CD14-positive monocyte (primary cell): ENCODE measurements at regions not wholly inside any gene's neighbourhood (a gene's known extent, or its start where the extent isn't known, plus 50 kb on each side); places are given as distances from the start of the nearest gene placed in this dataset.

Source experiments
- DNase-seq, 3 donors: peaks; one replicate each; pipeline ENCODE4 v3.0.0-alpha.2; 2011 to 2022
- H2AFZ ChIP-seq: 2 replicates; pipeline ENCODE4 v1.6.0; 2012; ENCODE audit warnings: mild to moderate bottlenecking, low read depth, low read length, inconsistent platforms; ENCODE audit not compliant: insufficient read depth, poor library complexity, severe bottlenecking
- H3K27ac ChIP-seq, 2 donors: 1 replicate in 1 of 2; 2 replicates in 1 of 2; pipeline ENCODE4 v1.5.1; 2012 to 2013; ENCODE audit warnings: low read length in 2 of 2, control low read depth in 1 of 2, inconsistent platforms in 1 of 2, low read depth in 1 of 2, mild to moderate bottlenecking in 1 of 2
- H3K27me3 ChIP-seq, 2 donors: one replicate each; pipeline versions ENCODE4 v1.6.0 to v1.6.1; 2011 to 2013; ENCODE audit warnings: low read length in 2 of 2; ENCODE audit not compliant: control insufficient read depth in 2 of 2, insufficient read depth in 2 of 2
- H3K36me3 ChIP-seq, 2 donors: replicated peaks in 1 of 2; 1 replicate in 1 of 2; 2 replicates in 1 of 2; pipeline versions ENCODE4 v1.5.1 to v1.6.1; 2012 to 2013; ENCODE audit warnings: low read length in 2 of 2, control low read depth in 1 of 2, inconsistent platforms in 1 of 2, mild to moderate bottlenecking in 1 of 2; ENCODE audit not compliant: insufficient read depth in 2 of 2, control insufficient read depth in 1 of 2
- H3K4me1 ChIP-seq, 2 donors: 1 replicate in 1 of 2; 2 replicates in 1 of 2; pipeline versions ENCODE4 v1.5.1 to v1.6.1; 2012 to 2013; ENCODE audit warnings: low read length in 2 of 2, control low read depth in 1 of 2, inconsistent platforms in 1 of 2, mild to moderate bottlenecking in 1 of 2, moderate library complexity in 1 of 2; ENCODE audit not compliant: insufficient read depth in 2 of 2, control insufficient read depth in 1 of 2
- H3K4me2 ChIP-seq: replicated peaks from 2 replicates; pipeline ENCODE3; 2012; ENCODE audit warnings: low read length, moderate library complexity, mild to moderate bottlenecking; ENCODE audit not compliant: poor library complexity, severe bottlenecking; ENCODE audit errors: extremely low read depth
- H3K4me3 ChIP-seq, 3 experiments: fragments of 200-600 bp in 1 of 3; sonication (generic) in 1 of 3; replicated peaks in 1 of 3; 1 replicate in 2 of 3; 2 replicates in 1 of 3; pipeline ENCODE4 v1.5.1; 2011 to 2013; ENCODE audit warnings: low read length in 3 of 3, mild to moderate bottlenecking in 3 of 3, control low read depth in 2 of 3, low read depth in 2 of 3, inconsistent platforms in 1 of 3, moderate library complexity in 1 of 3
- H3K79me2 ChIP-seq: 2 replicates; pipeline ENCODE4 v1.6.0; 2012; ENCODE audit warnings: mild to moderate bottlenecking, control low read depth, inconsistent platforms, low read length, moderate library complexity; ENCODE audit not compliant: insufficient read depth
- H3K9ac ChIP-seq: 2 replicates; pipeline ENCODE4 v1.6.0; 2017; ENCODE audit warnings: low read length, mild to moderate bottlenecking; ENCODE audit not compliant: insufficient read depth, poor library complexity, severe bottlenecking
- H3K9me3 ChIP-seq, 2 donors: replicated peaks in 1 of 2; 1 replicate in 1 of 2; 2 replicates in 1 of 2; pipeline versions ENCODE4 v1.5.1 to v1.6.1; 2012 to 2013; ENCODE audit warnings: low read length in 2 of 2, control low read depth in 1 of 2; ENCODE audit not compliant: control insufficient read depth in 1 of 2, insufficient read depth in 1 of 2
- H4K20me1 ChIP-seq: 2 replicates; pipeline ENCODE4 v1.6.0; 2012; ENCODE audit warnings: mild to moderate bottlenecking, low read length, control low read depth, moderate library complexity; ENCODE audit not compliant: insufficient read depth
- H3K27ac Mint-ChIP-seq, 7 donors: one replicate each; pipeline ENCODE4 v1.8.0; 2020; ENCODE audit warnings: mild to moderate bottlenecking in 7 of 7, mixed read lengths in 7 of 7, moderate library complexity in 6 of 7, inconsistent platforms in 2 of 7
- H3K27me3 Mint-ChIP-seq, 3 donors: one replicate each; pipeline ENCODE4 v1.8.0; 2021 to 2022; ENCODE audit warnings: low read depth in 3 of 3, mild to moderate bottlenecking in 3 of 3, mixed read lengths in 3 of 3, moderate library complexity in 3 of 3, inconsistent platforms in 1 of 3
- H3K36me3 Mint-ChIP-seq, 2 donors: one replicate each; pipeline ENCODE4 v1.8.0; 2020; ENCODE audit warnings: mixed read lengths in 2 of 2, inconsistent platforms in 1 of 2, mild to moderate bottlenecking in 1 of 2
- H3K4me1 Mint-ChIP-seq: one replicate; pipeline ENCODE4 v1.8.0; 2020; ENCODE audit warnings: mild to moderate bottlenecking, mixed read lengths
- H3K4me3 Mint-ChIP-seq, 2 donors: one replicate each; pipeline ENCODE4 v1.8.0; 2020; ENCODE audit warnings: mild to moderate bottlenecking in 2 of 2, mixed read lengths in 2 of 2, moderate library complexity in 1 of 2
- H3K9me3 Mint-ChIP-seq, 7 donors: one replicate each; pipeline ENCODE4 v1.8.0; 2020 to 2022; ENCODE audit warnings: mixed read lengths in 7 of 7, mild to moderate bottlenecking in 6 of 7, moderate library complexity in 6 of 7, inconsistent platforms in 2 of 7
- WGBS: methylation state at CpG from one replicate; pipeline ENCODE4 v1.1.5; 2013; ENCODE audit warnings: missing lambda C conversion rate; ENCODE audit not compliant: insufficient coverage; 5-methylcytosine and 5-hydroxymethylcytosine counted together
- intact Hi-C, 2 donors: fragments of 100-400 bp; cut with micrococcal nuclease; formaldehyde crosslinking; loops; one replicate each; pipeline versions ENCODE4 v1.15.0 to v1.15.1; 2023
- TF ChIP-seq, protein P1 (sequence below): fragments of 200-600 bp; IDR thresholded peaks from one replicate; pipeline ENCODE4 v1.8.0; 2022; ENCODE audit warnings: antibody characterized with exemption, mild to moderate bottlenecking

DNA sequence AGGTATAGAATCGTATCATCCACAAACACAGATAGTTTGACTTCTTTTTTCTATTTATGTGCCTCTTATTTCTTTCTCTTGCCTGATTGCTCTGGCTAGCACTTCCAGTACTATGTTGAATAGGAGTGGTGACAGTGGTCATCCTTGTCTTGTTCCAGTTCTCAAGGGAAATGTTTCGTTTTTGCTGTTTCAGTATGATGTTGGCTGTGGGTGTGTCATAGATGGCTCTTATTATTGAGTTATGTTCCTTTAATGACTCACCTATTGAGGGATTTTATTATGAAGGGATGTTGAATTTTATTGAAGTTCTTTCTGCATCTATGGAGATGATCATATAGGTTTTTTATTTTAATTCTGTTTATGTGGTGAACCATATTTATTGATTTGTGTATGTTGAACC lies 70.3 kb downstream of the ENC1 start:
- no peak for DNase-seq
- H3K36me3 ChIP-seq, result no peaks in the 10 kb centered on the region
- H3K4me2 ChIP-seq, result no peak overlapping the region
- H3K79me2 ChIP-seq, result no peaks in the 10 kb centered on the region
- WGBS, result 100% methylated on average over 1 of the region's 2 CpGs
- no peaks in the 10 kb centered on the region for H3K36me3 Mint-ChIP-seq
- H3K27me3 ChIP-seq, result no peaks in the 10 kb centered on the region
- no peak overlapping the region for H2AFZ ChIP-seq
- peaks cover 0 to 3% (median 0%) of the 10 kb centered on the region in 3 donors for H3K27me3 Mint-ChIP-seq
- no peaks in the 10 kb centered on the region for H3K9me3 ChIP-seq
- no peaks in the 10 kb centered on the region for H4K20me1 ChIP-seq
- no peaks in the 10 kb centered on the region for H3K4me1 ChIP-seq
- H3K9me3 Mint-ChIP-seq, result peaks cover 0 to 5% (median 2%) of the 10 kb centered on the region in 7 donors
- TF ChIP-seq, protein P1, sequence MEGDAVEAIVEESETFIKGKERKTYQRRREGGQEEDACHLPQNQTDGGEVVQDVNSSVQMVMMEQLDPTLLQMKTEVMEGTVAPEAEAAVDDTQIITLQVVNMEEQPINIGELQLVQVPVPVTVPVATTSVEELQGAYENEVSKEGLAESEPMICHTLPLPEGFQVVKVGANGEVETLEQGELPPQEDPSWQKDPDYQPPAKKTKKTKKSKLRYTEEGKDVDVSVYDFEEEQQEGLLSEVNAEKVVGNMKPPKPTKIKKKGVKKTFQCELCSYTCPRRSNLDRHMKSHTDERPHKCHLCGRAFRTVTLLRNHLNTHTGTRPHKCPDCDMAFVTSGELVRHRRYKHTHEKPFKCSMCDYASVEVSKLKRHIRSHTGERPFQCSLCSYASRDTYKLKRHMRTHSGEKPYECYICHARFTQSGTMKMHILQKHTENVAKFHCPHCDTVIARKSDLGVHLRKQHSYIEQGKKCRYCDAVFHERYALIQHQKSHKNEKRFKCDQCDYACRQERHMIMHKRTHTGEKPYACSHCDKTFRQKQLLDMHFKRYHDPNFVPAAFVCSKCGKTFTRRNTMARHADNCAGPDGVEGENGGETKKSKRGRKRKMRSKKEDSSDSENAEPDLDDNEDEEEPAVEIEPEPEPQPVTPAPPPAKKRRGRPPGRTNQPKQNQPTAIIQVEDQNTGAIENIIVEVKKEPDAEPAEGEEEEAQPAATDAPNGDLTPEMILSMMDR, result no peak
- intact Hi-C loops, result no loop called here
- no peak overlapping the region for H3K4me3 ChIP-seq
- no peak overlapping the region for H3K27ac Mint-ChIP-seq
- no peak overlapping the region for H3K9ac ChIP-seq
- no peak overlapping the region for H3K27ac ChIP-seq
- H3K4me1 Mint-ChIP-seq, result peaks cover 2% of the 10 kb centered on the region
- no peak overlapping the region for H3K4me3 Mint-ChIP-seq

DNA sequence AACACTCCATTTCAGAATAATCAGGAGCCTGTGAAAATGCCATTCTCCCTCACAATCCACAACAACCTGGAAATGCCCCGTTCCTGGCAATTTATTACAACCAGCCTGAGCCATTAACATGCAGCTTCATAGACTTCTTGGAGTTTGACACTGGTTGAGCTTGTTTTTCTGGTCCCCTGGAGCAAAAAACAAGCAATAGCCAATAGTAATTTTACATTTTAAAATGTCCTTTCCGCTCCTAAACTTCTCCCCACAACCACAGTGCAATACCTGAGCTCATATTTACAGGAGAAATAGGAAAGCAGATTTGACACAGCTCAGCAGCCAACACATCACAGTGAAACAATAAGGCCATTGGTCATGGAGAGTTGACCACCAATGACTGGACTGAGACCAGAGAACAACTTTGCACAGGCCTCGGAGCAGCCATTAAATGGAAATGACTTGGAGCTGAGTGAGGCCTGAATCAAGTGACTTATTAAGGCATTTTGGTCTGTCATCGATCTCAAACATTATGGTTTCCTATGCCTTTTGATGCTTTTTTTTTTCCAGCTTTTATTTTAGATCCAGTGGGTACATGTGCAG lies 73.0 kb downstream of the ENC1 start:
- Mint-ChIP-seq H3K36me3 (no peaks in the 10 kb centered on the region), H3K4me3 (no peak overlapping the region), H3K9me3 (peaks cover 0 to 5% (median 2%) of the 10 kb centered on the region in 7 donors), H3K27me3 (peaks cover 0 to 2% (median 0%) of the 10 kb centered on the region in 3 donors), H3K4me1 (peaks cover 2% of the 10 kb centered on the region), H3K27ac (no peak overlapping the region)
- no peaks in the 10 kb centered on the region for H3K4me1 ChIP-seq
- TF ChIP-seq, protein P1, result no peak
- no peak overlapping the region for H3K9ac ChIP-seq
- peak overlapping the region; percentile 7 for H2AFZ ChIP-seq
- 100% methylated on average over 2 of the region's 4 CpGs for WGBS
- no peaks in the 10 kb centered on the region for H4K20me1 ChIP-seq
- H3K79me2 ChIP-seq, result no peaks in the 10 kb centered on the region
- no peaks in the 10 kb centered on the region for H3K36me3 ChIP-seq
- H3K9me3 ChIP-seq, result no peaks in the 10 kb centered on the region
- H3K27ac ChIP-seq, result no peak overlapping the region
- no peaks in the 10 kb centered on the region for H3K27me3 ChIP-seq
- no peak overlapping the region for H3K4me3 ChIP-seq
- intact Hi-C loops, result no loop called here
- no peak for DNase-seq
- H3K4me2 ChIP-seq, result no peak overlapping the region
